HepG2 (cell line): ENCODE measurements at regions not wholly inside any gene's neighbourhood (a gene's known extent, or its start where the extent isn't known, plus 50 kb on each side); places are given as distances from the start of the nearest gene placed in this dataset.

ENCODE experiments used
- EZH2 ChIP-seq: conservative IDR thresholded peaks from 2 replicates; pipeline ENCODE4 v1.6.1; 2012; ENCODE audit warnings: mild to moderate bottlenecking, low read depth, low read length, moderate library complexity
- KAT2B ChIP-seq: fragments of 150-350 bp; IDR thresholded peaks from 2 replicates; pipeline ENCODE4 v1.6.1; 2014; ENCODE audit warnings: low read depth, low read length, borderline replicate concordance
- TF ChIP-seq, protein P1 (sequence below): sonication (generic); formaldehyde crosslinking; IDR thresholded peaks from 2 replicates; pipeline ENCODE4 v1.8.0; 2022; ENCODE audit warnings: missing genetic modification reagents, mild to moderate bottlenecking, inconsistent platforms, borderline replicate concordance
- TF ChIP-seq, protein P2 (sequence below): sonication (generic); formaldehyde crosslinking; conservative IDR thresholded peaks from 2 replicates; pipeline ENCODE4 v1.8.0; 2022; ENCODE audit warnings: missing genetic modification reagents
- TF ChIP-seq, protein P3 (sequence below): sonication (generic); formaldehyde crosslinking; IDR thresholded peaks from 2 replicates; pipeline ENCODE4 v1.4.0; 2020; ENCODE audit warnings: mild to moderate bottlenecking, missing genetic modification reagents

DNA sequence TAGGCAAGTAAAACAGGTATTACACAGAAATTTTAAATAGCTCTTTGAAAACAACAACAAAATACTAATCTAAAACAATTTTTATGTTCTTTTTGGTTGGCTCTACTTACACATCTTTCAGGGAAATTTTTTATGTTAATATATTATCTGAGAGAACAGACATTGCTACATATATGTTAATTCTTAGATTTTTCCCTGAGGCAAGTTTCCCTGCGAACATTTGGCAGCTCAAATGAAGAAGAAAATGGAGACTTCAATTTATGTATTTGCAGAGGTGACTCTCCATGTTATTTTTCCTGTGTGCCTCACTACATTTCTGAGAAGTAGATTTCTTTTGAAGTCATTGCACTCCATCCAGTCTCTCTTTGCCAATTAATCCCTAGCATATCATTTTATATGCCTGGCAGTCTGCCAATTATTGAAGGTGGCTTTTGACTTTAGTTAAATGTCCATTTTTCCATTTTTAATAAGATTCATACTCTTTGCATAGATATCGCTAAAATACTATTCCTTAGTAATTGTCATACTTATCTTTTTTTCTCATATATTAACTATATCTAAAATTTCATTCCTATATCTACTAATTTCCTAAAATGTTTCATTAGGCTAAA lies 908.2 kb upstream of the CDH10 start (continued):
- TF ChIP-seq, protein P1, sequence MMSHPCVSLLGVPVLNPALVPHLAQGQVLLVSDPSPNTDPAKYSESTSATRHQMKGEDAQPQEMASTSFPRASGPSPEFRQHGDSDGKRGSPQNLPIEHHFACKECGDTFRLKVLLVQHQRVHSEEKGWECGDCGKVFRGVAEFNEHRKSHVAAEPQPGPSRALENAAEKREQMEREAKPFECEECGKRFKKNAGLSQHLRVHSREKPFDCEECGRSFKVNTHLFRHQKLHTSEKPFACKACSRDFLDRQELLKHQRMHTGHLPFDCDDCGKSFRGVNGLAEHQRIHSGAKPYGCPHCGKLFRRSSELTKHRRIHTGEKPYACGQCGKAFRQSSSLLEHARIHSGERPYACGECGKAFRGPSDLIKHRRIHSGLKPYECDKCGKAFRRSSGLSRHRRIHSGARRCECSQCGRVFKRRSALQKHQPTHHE, result no peak
- TF ChIP-seq, protein P2, sequence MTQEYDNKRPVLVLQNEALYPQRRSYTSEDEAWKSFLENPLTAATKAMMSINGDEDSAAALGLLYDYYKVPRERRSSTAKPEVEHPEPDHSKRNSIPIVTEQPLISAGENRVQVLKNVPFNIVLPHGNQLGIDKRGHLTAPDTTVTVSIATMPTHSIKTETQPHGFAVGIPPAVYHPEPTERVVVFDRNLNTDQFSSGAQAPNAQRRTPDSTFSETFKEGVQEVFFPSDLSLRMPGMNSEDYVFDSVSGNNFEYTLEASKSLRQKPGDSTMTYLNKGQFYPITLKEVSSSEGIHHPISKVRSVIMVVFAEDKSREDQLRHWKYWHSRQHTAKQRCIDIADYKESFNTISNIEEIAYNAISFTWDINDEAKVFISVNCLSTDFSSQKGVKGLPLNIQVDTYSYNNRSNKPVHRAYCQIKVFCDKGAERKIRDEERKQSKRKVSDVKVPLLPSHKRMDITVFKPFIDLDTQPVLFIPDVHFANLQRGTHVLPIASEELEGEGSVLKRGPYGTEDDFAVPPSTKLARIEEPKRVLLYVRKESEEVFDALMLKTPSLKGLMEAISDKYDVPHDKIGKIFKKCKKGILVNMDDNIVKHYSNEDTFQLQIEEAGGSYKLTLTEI, result no peak
- TF ChIP-seq KAT2B, result no peak
- no peak for TF ChIP-seq EZH2
- TF ChIP-seq, protein P3, sequence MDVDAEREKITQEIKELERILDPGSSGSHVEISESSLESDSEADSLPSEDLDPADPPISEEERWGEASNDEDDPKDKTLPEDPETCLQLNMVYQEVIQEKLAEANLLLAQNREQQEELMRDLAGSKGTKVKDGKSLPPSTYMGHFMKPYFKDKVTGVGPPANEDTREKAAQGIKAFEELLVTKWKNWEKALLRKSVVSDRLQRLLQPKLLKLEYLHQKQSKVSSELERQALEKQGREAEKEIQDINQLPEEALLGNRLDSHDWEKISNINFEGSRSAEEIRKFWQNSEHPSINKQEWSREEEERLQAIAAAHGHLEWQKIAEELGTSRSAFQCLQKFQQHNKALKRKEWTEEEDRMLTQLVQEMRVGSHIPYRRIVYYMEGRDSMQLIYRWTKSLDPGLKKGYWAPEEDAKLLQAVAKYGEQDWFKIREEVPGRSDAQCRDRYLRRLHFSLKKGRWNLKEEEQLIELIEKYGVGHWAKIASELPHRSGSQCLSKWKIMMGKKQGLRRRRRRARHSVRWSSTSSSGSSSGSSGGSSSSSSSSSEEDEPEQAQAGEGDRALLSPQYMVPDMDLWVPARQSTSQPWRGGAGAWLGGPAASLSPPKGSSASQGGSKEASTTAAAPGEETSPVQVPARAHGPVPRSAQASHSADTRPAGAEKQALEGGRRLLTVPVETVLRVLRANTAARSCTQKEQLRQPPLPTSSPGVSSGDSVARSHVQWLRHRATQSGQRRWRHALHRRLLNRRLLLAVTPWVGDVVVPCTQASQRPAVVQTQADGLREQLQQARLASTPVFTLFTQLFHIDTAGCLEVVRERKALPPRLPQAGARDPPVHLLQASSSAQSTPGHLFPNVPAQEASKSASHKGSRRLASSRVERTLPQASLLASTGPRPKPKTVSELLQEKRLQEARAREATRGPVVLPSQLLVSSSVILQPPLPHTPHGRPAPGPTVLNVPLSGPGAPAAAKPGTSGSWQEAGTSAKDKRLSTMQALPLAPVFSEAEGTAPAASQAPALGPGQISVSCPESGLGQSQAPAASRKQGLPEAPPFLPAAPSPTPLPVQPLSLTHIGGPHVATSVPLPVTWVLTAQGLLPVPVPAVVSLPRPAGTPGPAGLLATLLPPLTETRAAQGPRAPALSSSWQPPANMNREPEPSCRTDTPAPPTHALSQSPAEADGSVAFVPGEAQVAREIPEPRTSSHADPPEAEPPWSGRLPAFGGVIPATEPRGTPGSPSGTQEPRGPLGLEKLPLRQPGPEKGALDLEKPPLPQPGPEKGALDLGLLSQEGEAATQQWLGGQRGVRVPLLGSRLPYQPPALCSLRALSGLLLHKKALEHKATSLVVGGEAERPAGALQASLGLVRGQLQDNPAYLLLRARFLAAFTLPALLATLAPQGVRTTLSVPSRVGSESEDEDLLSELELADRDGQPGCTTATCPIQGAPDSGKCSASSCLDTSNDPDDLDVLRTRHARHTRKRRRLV (CRISPR knock-in tag), result no peak
